GM18951 (cell line): ENCODE measurements at regions not wholly inside any gene's neighbourhood (a gene's known extent, or its start where the extent isn't known, plus 50 kb on each side); places are given as distances from the start of the nearest gene placed in this dataset.

Experiments used
- POLR2A ChIP-seq: IDR thresholded peaks from 4 replicates; pipeline ENCODE4 v1.6.1; 2011; ENCODE audit warnings: mild to moderate bottlenecking; ENCODE audit not compliant: insufficient read length, insufficient read depth; ENCODE audit errors: extremely low read depth
- in situ Hi-C: fragments of 300-500 bp; cut with MboI; formaldehyde crosslinking; loops from one replicate; pipeline ENCODE4 v1.12.0; 2022; ENCODE audit warnings: low sequenced_read_pairs, mixed read lengths, inconsistent platforms; ENCODE audit not compliant: unreplicated experiment

DNA sequence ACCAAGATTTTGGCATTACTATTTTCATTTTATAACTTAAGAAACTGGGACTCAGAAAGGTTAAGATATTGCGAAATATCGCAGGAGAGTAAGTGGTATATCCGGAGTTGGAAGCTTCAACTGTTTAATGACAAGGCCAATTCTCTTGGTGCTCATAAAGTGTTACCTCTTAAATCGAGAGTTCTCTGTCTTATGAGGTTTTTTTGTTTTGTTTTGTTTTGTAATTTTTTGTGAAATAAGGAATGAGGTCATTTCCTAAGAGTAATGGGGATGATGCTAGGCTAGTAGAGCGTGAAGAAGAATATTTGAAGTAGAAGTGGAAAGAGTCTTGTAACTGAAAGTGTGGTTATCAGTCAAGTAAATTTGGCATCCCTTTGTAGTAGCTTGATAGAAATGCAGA lies 183.2 kb upstream of the DAB2 start:
- in situ Hi-C loops = no loop called here
- no peak for TF ChIP-seq POLR2A

DNA sequence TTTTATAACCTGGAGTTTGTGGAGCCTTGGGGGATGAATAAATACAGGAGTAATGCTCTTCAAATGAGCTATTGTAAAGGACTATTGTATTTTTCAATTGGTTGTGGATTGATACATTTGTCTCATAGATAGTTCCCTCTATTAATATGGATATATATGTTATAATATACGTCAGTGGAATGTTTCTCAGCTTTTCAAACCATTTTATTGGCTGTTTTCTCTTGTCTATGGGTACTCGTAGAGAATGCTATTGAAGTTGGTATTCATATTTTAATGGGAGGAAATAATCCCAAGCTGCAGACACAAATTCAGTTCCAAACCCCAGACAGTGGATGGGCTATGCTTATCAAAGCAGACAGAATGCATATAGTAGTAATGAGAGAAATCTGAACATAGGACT lies 181.8 kb upstream of the DAB2 start:
- in situ Hi-C loops = no loop called here
- TF ChIP-seq POLR2A = no peak

GRCh38 chr5:39605588-39606575 lies 181.1 kb upstream of the DAB2 start:
- no peak for TF ChIP-seq POLR2A
- in situ Hi-C loops = no loop called here

DNA sequence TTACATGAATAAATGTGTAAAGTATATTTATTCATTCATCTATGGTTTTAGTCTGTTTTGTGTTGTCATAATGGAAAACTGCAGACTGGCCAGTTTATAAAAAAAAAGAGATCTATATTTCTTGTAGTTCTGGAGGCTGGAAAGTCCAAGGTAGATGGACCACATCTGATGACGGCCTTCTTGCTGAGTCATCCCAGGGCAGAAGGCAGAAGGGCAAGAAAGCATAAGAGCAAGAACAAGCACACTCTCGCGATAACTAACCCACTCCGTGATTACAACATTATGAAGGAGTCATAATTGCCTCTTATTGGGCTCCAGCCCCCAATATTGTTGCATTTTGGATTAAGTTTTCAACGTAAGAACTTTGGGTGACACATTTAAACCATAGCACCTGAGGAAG lies 180.4 kb upstream of the DAB2 start:
- TF ChIP-seq POLR2A = no peak
- in situ Hi-C loops = no loop called here

GRCh38 chr5:39604491-39604890 lies 179.7 kb upstream of the DAB2 start:
- no peak for TF ChIP-seq POLR2A
- in situ Hi-C loops = no loop called here

DNA sequence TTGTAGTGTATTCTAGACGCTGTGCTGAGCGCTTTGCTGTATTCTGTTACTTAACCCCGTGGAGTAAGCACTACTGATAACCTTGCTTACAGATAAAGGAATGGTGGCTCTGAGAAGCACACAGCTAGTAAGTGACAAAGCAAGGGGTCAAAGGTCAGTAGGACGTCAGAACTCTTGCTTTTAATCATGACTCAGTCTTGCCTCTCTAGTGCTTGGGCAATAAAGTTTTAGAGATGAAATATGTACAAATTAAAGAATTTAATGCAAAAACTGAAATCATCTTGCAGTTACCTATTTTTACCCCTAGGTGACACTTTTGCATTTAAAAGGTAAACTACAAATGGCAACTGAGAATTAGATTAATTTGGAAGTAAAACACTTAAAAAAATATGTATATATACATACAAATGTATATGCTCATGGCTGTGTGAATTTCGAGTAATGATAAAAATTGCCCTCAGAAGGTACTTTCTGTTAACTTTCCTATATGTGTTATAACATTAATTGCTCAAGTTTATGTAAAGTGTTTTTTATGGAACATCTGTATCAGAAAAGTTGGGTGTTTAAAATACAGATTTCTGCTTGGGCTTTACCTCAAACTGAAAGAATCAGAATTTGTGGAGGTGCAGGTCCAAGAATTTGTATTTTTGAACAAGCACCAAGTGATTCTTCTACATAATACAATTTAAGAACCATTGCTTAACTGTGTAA lies 175.1 kb upstream of the DAB2 start:
- in situ Hi-C loops = loop anchor here (25.0 kb wide), 2 partner anchors 337 to 1137 kb away; no protein-coding TSS in a partner anchor
- no peak for TF ChIP-seq POLR2A

- no peak for TF ChIP-seq POLR2A
- in situ Hi-C loops = loop anchor here (25.0 kb wide), 2 partner anchors 339 to 1139 kb away; no protein-coding TSS in a partner anchor
Observed at GRCh38 chr5:39598661-39599248, 174.0 kb upstream of the DAB2 start.

- no peak for TF ChIP-seq POLR2A
Observed at GRCh38 chr5:39588179-39588578, 163.4 kb upstream of the DAB2 start.

DNA sequence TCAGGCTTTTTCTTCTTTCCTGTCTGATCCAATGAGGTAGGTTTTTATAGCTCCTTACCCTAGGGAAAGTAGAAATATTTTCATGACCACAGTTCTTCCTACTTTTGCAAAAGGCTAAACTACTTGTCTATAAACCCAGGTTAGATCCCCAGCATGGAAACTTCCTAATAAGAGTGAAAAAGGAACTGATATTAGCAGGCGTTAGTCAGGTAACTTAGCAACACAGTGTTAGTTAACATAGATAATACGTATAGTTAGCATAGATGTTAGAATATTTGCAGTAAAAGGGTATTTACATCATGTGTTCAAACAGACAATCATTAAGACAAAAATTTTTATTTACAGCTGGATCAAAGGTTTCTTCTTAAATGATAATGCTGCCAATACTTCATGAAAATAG lies 162.9 kb upstream of the DAB2 start:
- in situ Hi-C loops = loop anchor here (25.0 kb wide), 2 partner anchors 350 to 1150 kb away; no protein-coding TSS in a partner anchor
- no peak for TF ChIP-seq POLR2A

More at GRCh38 chr5:39588179-39588578, 163.4 kb upstream of the DAB2 start:
- in situ Hi-C loops = loop anchor here (25.0 kb wide), 2 partner anchors 349 to 1149 kb away; no protein-coding TSS in a partner anchor

GRCh38 chr5:39586185-39586584 lies 161.4 kb upstream of the DAB2 start:
- no peak for TF ChIP-seq POLR2A
- in situ Hi-C loops = loop anchor here (25.0 kb wide), 2 partner anchors 351 to 1151 kb away; no protein-coding TSS in a partner anchor

GRCh38 chr5:39584927-39585326 lies 160.1 kb upstream of the DAB2 start:
- no peak for TF ChIP-seq POLR2A
- in situ Hi-C loops = loop anchor here (25.0 kb wide), 2 partner anchors 352 to 1152 kb away; no protein-coding TSS in a partner anchor

DNA sequence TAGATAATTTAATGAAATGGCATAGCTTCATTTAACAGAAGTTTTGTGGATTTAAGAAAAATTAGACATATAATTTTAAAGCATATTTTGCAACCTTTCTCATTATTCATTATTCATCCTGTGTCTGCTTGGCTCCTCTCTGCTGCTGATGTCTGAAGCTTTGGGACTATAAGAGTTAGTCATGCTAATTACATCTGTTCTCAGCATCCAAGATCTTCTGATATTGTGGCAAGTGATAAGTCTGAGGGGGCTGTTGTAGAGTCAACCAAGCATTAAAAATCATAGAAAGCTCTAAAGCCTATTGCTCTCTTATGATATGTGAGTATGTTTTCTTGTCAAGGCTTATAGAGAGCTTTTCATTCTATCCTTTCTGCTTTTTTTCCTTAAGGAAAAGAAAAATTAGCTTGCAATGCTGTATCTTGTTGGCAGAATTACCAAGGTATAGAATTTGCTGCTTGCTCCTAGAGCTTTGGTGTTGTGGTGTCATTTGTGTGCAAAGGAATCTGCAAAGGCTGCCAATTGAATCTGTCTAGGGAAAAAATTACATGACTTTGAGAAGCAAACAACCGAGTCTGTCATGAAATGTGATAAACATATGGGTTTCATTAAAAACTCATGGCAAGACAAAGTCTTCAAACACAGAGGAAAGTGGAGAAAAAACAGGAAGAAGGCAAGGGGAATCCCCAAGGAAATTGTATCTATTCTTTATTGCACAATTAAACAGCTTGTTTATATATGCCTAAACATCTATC lies 156.1 kb upstream of the DAB2 start:
- in situ Hi-C loops = loop anchor here (25.0 kb wide), 2 partner anchors 356 to 1156 kb away; no protein-coding TSS in a partner anchor
- TF ChIP-seq POLR2A = no peak

DNA sequence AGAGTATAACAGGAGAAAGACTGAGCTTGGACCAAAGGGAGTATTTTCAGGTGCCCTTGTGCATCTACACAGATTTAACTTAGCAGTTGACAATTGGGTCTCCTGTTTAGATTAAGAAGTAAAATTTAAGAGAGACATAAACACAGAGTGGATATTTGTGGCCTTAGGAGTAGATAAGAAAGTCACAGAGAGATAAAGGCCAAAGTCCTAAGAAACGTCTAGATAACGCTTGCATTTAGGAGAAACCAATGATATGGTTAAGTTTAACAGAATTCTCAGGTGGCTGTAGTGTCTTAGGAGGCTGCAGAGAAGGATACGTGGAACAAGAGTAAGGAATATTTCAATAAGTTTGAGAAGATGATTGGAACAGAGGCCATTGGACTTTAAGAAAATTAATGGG lies 155.0 kb upstream of the DAB2 start:
- no peak for TF ChIP-seq POLR2A
- in situ Hi-C loops = loop anchor here (25.0 kb wide), 2 partner anchors 358 to 1158 kb away; no protein-coding TSS in a partner anchor
